GM12878 (cell line): ENCODE measurements at regions not wholly inside any gene's neighbourhood (a gene's known extent, or its start where the extent isn't known, plus 50 kb on each side); places are given as distances from the start of the nearest gene placed in this dataset.

Experiments
- CHD2 ChIP-seq: IDR thresholded peaks from 2 replicates; pipeline ENCODE4 v1.6.1; 2011; ENCODE audit warnings: low read depth, low read length, improper control_type of control experiment, borderline replicate concordance
- EP300 ChIP-seq, 2 experiments: fragments of 150-350 bp in 1 of 2; IDR thresholded peaks; 2 replicates each; pipeline ENCODE4 v1.6.1; 2011 to 2012; ENCODE audit warnings: low read depth in 2 of 2, low read length in 2 of 2, borderline replicate concordance in 1 of 2, improper control_type of control experiment in 1 of 2, inconsistent platforms in 1 of 2; ENCODE audit not compliant: control insufficient read depth in 1 of 2
- ZNF274 ChIP-seq: IDR thresholded peaks from one replicate; pipeline ENCODE4 v1.8.0; 2011; ENCODE audit not compliant: insufficient read length, insufficient read depth
- TF ChIP-seq, protein P1 (sequence below), 3 experiments: IDR thresholded peaks in 2 of 3; conservative IDR thresholded peaks in 1 of 3; 2 replicates each; pipeline ENCODE4 v1.5.1; 2011; ENCODE audit warnings: low read depth in 3 of 3, low read length in 3 of 3, mild to moderate bottlenecking in 3 of 3, control low read depth in 2 of 3, moderate library complexity in 2 of 3, inconsistent platforms in 1 of 3, mixed read lengths in 1 of 3; ENCODE audit not compliant: control insufficient read depth in 2 of 3, insufficient read depth in 1 of 3; ENCODE audit errors: extremely low read depth in 1 of 3
- TF ChIP-seq, protein P2 (sequence below): fragments of 450-650 bp; IDR thresholded peaks from 2 replicates; pipeline ENCODE4 v1.6.1; 2016; ENCODE audit warnings: mild to moderate bottlenecking, moderate library complexity, borderline replicate concordance
- TF ChIP-seq, protein P3 (sequence below): fragments of 450-650 bp; IDR thresholded peaks from 2 replicates; pipeline ENCODE4 v1.6.1; 2017; ENCODE audit warnings: mild to moderate bottlenecking, moderate library complexity

DNA sequence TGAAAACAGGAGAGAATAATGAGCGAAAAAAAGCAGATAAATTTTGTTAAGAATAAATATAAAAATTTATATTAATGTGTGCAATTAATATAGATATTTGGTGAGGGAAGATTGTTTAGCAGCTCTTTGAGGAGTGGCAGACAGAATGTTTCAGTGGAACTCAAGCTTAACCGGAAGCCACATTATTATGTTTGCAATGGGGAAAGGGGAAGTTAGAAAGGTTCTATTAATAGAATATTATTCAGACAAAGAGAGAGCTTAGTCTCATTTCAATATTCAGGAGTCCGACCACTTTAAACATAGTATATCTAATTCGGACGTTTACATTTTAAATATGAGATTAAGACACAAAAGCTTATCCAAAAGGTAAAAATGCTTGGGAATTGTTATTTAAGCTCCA lies 81.6 kb upstream of the KHDRBS2 start (continued):
- TF ChIP-seq, protein P1, sequence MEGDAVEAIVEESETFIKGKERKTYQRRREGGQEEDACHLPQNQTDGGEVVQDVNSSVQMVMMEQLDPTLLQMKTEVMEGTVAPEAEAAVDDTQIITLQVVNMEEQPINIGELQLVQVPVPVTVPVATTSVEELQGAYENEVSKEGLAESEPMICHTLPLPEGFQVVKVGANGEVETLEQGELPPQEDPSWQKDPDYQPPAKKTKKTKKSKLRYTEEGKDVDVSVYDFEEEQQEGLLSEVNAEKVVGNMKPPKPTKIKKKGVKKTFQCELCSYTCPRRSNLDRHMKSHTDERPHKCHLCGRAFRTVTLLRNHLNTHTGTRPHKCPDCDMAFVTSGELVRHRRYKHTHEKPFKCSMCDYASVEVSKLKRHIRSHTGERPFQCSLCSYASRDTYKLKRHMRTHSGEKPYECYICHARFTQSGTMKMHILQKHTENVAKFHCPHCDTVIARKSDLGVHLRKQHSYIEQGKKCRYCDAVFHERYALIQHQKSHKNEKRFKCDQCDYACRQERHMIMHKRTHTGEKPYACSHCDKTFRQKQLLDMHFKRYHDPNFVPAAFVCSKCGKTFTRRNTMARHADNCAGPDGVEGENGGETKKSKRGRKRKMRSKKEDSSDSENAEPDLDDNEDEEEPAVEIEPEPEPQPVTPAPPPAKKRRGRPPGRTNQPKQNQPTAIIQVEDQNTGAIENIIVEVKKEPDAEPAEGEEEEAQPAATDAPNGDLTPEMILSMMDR (IDR thresholded peaks at IDR 0.05 in 2 of 3, conservative IDR thresholded peaks at IDR 0.05 in 1 of 3; ENCODE audit: control insufficient read depth in 2 of 3, extremely low read depth in 1 of 3, insufficient read depth in 1 of 3, low read depth in 3 of 3, low read length in 3 of 3) = no peak
- no peak for TF ChIP-seq EP300 (IDR thresholded peaks at IDR 0.05; ENCODE audit: borderline replicate concordance in 1 of 2, control insufficient read depth in 1 of 2, low read depth in 2 of 2, low read length in 2 of 2)
- TF ChIP-seq, protein P2, sequence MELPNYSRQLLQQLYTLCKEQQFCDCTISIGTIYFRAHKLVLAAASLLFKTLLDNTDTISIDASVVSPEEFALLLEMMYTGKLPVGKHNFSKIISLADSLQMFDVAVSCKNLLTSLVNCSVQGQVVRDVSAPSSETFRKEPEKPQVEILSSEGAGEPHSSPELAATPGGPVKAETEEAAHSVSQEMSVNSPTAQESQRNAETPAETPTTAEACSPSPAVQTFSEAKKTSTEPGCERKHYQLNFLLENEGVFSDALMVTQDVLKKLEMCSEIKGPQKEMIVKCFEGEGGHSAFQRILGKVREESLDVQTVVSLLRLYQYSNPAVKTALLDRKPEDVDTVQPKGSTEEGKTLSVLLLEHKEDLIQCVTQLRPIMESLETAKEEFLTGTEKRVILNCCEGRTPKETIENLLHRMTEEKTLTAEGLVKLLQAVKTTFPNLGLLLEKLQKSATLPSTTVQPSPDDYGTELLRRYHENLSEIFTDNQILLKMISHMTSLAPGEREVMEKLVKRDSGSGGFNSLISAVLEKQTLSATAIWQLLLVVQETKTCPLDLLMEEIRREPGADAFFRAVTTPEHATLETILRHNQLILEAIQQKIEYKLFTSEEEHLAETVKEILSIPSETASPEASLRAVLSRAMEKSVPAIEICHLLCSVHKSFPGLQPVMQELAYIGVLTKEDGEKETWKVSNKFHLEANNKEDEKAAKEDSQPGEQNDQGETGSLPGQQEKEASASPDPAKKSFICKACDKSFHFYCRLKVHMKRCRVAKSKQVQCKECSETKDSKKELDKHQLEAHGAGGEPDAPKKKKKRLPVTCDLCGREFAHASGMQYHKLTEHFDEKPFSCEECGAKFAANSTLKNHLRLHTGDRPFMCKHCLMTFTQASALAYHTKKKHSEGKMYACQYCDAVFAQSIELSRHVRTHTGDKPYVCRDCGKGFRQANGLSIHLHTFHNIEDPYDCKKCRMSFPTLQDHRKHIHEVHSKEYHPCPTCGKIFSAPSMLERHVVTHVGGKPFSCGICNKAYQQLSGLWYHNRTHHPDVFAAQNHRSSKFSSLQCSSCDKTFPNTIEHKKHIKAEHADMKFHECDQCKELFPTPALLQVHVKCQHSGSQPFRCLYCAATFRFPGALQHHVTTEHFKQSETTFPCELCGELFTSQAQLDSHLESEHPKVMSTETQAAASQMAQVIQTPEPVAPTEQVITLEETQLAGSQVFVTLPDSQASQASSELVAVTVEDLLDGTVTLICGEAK = no peak
- TF ChIP-seq CHD2 = no peak
- TF ChIP-seq, protein P3, sequence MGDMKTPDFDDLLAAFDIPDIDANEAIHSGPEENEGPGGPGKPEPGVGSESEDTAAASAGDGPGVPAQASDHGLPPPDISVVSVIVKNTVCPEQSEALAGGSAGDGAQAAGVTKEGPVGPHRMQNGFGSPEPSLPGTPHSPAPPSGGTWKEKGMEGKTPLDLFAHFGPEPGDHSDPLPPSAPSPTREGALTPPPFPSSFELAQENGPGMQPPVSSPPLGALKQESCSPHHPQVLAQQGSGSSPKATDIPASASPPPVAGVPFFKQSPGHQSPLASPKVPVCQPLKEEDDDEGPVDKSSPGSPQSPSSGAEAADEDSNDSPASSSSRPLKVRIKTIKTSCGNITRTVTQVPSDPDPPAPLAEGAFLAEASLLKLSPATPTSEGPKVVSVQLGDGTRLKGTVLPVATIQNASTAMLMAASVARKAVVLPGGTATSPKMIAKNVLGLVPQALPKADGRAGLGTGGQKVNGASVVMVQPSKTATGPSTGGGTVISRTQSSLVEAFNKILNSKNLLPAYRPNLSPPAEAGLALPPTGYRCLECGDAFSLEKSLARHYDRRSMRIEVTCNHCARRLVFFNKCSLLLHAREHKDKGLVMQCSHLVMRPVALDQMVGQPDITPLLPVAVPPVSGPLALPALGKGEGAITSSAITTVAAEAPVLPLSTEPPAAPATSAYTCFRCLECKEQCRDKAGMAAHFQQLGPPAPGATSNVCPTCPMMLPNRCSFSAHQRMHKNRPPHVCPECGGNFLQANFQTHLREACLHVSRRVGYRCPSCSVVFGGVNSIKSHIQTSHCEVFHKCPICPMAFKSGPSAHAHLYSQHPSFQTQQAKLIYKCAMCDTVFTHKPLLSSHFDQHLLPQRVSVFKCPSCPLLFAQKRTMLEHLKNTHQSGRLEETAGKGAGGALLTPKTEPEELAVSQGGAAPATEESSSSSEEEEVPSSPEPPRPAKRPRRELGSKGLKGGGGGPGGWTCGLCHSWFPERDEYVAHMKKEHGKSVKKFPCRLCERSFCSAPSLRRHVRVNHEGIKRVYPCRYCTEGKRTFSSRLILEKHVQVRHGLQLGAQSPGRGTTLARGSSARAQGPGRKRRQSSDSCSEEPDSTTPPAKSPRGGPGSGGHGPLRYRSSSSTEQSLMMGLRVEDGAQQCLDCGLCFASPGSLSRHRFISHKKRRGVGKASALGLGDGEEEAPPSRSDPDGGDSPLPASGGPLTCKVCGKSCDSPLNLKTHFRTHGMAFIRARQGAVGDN = no peak
- TF ChIP-seq ZNF274 = no peak
